ENCODE measurements at regions not wholly inside any gene's neighbourhood (a gene's known extent, or its start where the extent isn't known, plus 50 kb on each side); places are given as distances from the start of the nearest gene placed in this dataset.

GRCh38 chr2:145360129-145360790 is 840.3 kb upstream of the ZEB2 start:
- TF ChIP-seq, protein P1, sequence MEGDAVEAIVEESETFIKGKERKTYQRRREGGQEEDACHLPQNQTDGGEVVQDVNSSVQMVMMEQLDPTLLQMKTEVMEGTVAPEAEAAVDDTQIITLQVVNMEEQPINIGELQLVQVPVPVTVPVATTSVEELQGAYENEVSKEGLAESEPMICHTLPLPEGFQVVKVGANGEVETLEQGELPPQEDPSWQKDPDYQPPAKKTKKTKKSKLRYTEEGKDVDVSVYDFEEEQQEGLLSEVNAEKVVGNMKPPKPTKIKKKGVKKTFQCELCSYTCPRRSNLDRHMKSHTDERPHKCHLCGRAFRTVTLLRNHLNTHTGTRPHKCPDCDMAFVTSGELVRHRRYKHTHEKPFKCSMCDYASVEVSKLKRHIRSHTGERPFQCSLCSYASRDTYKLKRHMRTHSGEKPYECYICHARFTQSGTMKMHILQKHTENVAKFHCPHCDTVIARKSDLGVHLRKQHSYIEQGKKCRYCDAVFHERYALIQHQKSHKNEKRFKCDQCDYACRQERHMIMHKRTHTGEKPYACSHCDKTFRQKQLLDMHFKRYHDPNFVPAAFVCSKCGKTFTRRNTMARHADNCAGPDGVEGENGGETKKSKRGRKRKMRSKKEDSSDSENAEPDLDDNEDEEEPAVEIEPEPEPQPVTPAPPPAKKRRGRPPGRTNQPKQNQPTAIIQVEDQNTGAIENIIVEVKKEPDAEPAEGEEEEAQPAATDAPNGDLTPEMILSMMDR (IDR thresholded peaks at IDR 0.05) = no peak
- Histone ChIP-seq H3K9me3 (ENCODE audit: control insufficient read depth, low read length) (no peaks in the 10 kb centered on the region), H3K4me2 (ENCODE audit: low read length) (no peak overlapping the region)

DNA sequence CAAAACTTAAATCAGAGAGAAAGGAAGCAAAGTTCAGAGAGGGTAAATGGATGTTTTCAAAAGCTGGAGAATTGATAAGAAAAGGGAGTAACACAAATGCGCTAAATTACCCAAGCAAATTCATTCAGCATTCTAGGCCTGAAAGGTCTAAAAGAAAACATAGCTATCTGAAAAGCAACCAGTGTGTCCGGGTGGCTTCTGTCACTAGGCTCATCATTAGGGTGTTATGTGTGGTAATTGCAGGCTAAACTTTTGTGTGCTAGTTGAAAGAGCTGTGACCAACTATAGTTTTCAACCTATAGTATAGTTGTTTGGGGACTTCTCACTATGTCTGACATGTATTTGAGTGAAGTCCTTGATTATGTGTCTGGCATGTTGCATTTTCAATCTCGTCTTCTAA is 839.6 kb upstream of the ZEB2 start:
- H3K4me3 ChIP-seq (ENCODE audit: low read depth, low read length) = no peak overlapping the region
- no peaks in the 10 kb centered on the region for H3K79me2 ChIP-seq
- H3K9me3 ChIP-seq (ENCODE audit: control insufficient read depth, low read length) = no peaks in the 10 kb centered on the region
- TF ChIP-seq, protein P1 (IDR thresholded peaks at IDR 0.05) = no peak
- H3K27ac ChIP-seq = no peak overlapping the region
- no peak overlapping the region for H2AFZ ChIP-seq
- H3K4me2 ChIP-seq (ENCODE audit: low read length) = no peak overlapping the region
- no peak overlapping the region for H3K9ac ChIP-seq
- no peaks in the 10 kb centered on the region for H3K27me3 ChIP-seq (ENCODE audit: control insufficient read depth, insufficient read depth, low read length)
- no peaks in the 10 kb centered on the region for H3K36me3 ChIP-seq (ENCODE audit: control insufficient read depth, insufficient read depth, low read length)
- no peaks in the 10 kb centered on the region for H3K4me1 ChIP-seq

More at GRCh38 chr2:145360129-145360790, 840.3 kb upstream of the ZEB2 start:
- Histone ChIP-seq H3K9ac (no peak overlapping the region), H3K4me3 (ENCODE audit: low read depth, low read length) (no peak overlapping the region), H3K27ac (no peak overlapping the region), H3K27me3 (ENCODE audit: control insufficient read depth, insufficient read depth, low read length) (no peaks in the 10 kb centered on the region), H3K79me2 (no peaks in the 10 kb centered on the region), H3K4me1 (no peaks in the 10 kb centered on the region), H3K36me3 (ENCODE audit: control insufficient read depth, insufficient read depth, low read length) (no peaks in the 10 kb centered on the region), H2AFZ (no peak overlapping the region)

GRCh38 chr2:145356056-145356455 is 836.1 kb upstream of the ZEB2 start:
- Histone ChIP-seq H3K4me2 (ENCODE audit: low read length) (no peak overlapping the region), H3K9me3 (ENCODE audit: control insufficient read depth, low read length) (no peaks in the 10 kb centered on the region), H2AFZ (no peak overlapping the region), H3K36me3 (ENCODE audit: control insufficient read depth, insufficient read depth, low read length) (no peaks in the 10 kb centered on the region), H3K4me1 (no peaks in the 10 kb centered on the region), H3K27ac (no peak overlapping the region), H3K79me2 (no peaks in the 10 kb centered on the region), H3K27me3 (ENCODE audit: control insufficient read depth, insufficient read depth, low read length) (no peaks in the 10 kb centered on the region), H3K4me3 (ENCODE audit: low read depth, low read length) (no peak overlapping the region), H3K9ac (no peak overlapping the region)
- TF ChIP-seq, protein P1 (IDR thresholded peaks at IDR 0.05) = no peak

DNA sequence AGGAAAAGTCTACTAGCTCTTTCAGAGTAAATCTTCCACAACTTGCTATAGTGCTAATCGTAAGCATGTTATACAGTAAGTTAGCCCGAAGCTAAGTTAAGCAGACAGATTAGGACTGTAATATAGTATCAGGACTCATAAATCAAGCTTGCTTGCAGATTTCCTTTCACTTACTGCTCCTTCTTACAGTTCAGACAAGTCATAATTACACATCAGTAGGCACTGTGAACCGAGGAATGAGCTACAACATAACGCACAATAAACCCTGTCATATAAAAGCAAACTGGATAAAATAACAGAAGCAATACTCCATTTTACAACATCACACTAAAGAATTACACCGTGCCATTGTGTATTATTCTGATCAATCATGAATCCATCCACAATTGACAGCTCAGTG is 832.6 kb upstream of the ZEB2 start:
- Histone ChIP-seq H3K27ac (no peak overlapping the region), H3K27me3 (ENCODE audit: control insufficient read depth, insufficient read depth, low read length) (no peaks in the 10 kb centered on the region), H3K36me3 (ENCODE audit: control insufficient read depth, insufficient read depth, low read length) (no peaks in the 10 kb centered on the region), H3K9me3 (ENCODE audit: control insufficient read depth, low read length) (no peaks in the 10 kb centered on the region), H3K4me2 (ENCODE audit: low read length) (no peak overlapping the region), H3K4me1 (no peaks in the 10 kb centered on the region), H3K9ac (no peak overlapping the region), H2AFZ (no peak overlapping the region), H3K4me3 (ENCODE audit: low read depth, low read length) (no peak overlapping the region), H3K79me2 (no peaks in the 10 kb centered on the region)
- TF ChIP-seq, protein P1 (IDR thresholded peaks at IDR 0.05) = no peak

DNA sequence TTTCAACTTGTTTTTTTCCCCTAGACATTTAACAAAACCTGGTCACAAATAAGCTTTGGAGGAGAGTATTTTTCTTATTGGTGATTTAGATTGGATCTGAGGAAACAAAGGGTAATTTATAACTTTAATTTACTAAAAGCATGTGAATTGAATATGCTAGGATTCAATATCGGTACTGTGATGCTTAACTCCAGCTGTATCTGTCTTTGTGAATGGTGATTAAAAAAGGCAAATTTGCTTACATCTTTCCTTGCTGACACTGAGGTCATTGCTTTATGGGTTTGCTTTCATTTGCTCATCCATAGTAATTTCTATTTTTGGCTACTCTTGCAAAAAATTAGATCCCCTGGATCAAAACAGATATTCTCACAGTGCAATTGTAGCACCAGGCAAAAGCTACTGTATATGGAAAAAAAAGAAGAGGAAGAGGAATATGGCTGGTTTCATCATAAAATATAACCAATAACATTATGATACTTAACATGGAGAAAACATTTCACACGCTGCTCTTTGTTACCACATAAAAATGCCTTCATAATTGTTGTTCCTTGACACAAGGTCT is 832.0 kb upstream of the ZEB2 start:
- H3K4me3 ChIP-seq (ENCODE audit: low read depth, low read length) = no peak overlapping the region
- H3K4me2 ChIP-seq (ENCODE audit: low read length) = no peak overlapping the region
- TF ChIP-seq, protein P1 (IDR thresholded peaks at IDR 0.05) = no peak
- H3K27ac ChIP-seq = no peak overlapping the region
- no peaks in the 10 kb centered on the region for H3K79me2 ChIP-seq
- H3K4me1 ChIP-seq = no peaks in the 10 kb centered on the region
- no peak overlapping the region for H2AFZ ChIP-seq
- no peak overlapping the region for H3K9ac ChIP-seq
- no peaks in the 10 kb centered on the region for H3K9me3 ChIP-seq (ENCODE audit: control insufficient read depth, low read length)
- H3K27me3 ChIP-seq (ENCODE audit: control insufficient read depth, insufficient read depth, low read length) = no peaks in the 10 kb centered on the region
- H3K36me3 ChIP-seq (ENCODE audit: control insufficient read depth, insufficient read depth, low read length) = no peaks in the 10 kb centered on the region

Data from parathyroid adenoma (tissue), 2 donors.